HCT116 (cell line): ENCODE measurements at regions not wholly inside any gene's neighbourhood (a gene's known extent, or its start where the extent isn't known, plus 50 kb on each side); places are given as distances from the start of the nearest gene placed in this dataset.

Source experiments
- ATAC-seq: fragments of 200-7000 bp; cut with Tn5 transposase; 2 replicates; pipeline ENCODE4 v1.9.1; 2020; ENCODE audit warnings: mild to moderate bottlenecking, moderate library complexity
- BruUV-seq: library from RNA; stranded (reverse); fragments of 400-500 nt; replicated peaks from 2 replicates; lab custom pipeline; 2021; lab: Mats Ljungman, UMichigan
- CTCF ChIA-PET: fragments of 300-600 bp; sonication (Branson Sonifier 250); formaldehyde crosslinking; loops from one replicate; lab custom pipeline; 2021; ENCODE audit warnings: antibody characterized with exemption; lab: Charles Lee
- POLR2A ChIA-PET: fragments of 300-600, 350-600 bp; sonication (Branson Sonifier 250); formaldehyde crosslinking; loops from one replicate; lab custom pipeline; 2021; ENCODE audit warnings: antibody characterized with exemption; lab: Charles Lee
- RAD21 ChIA-PET, 2 experiments: fragments of 300-600 bp; sonication (Branson Sonifier 250); formaldehyde crosslinking; loops; one replicate each; lab custom pipeline; 2023; ENCODE audit warnings: low total read pairs in 2 of 2; ENCODE audit not compliant: uncharacterized antibody in 2 of 2, unreplicated experiment in 2 of 2, low non-redundant PET in 1 of 2; lab: Charles Lee
- DNase-seq: peaks from one replicate; pipeline ENCODE4 v3.0.0-alpha.2; 2010; ENCODE audit warnings: low read depth, low spot score
- H2AFZ ChIP-seq: fragments of 200-600 bp; shearing (Covaris generic), sonication (generic); 2 replicates; pipeline ENCODE4 v1.6.1; 2017; ENCODE audit warnings: low read depth, mixed run types, mixed read lengths, antibody characterized with exemption, low read length; ENCODE audit not compliant: poor library complexity, severe bottlenecking
- H3K27ac ChIP-seq: 2 replicates; pipeline ENCODE4 v1.5.1; 2012; ENCODE audit warnings: low read depth, low read length
- H3K27me3 ChIP-seq: fragments of 200-600 bp; sonication (generic); 2 replicates; pipeline ENCODE4 v1.6.1; 2016; ENCODE audit warnings: mixed run types, low read length, mixed read lengths; ENCODE audit not compliant: insufficient read depth
- H3K36me3 ChIP-seq, 2 experiments: fragments of 200-500 bp in 1 of 2; fragments of 200-600 bp in 1 of 2; sonication (Bioruptor generic) in 1 of 2; sonication (generic) in 1 of 2; 2 replicates each; pipeline versions ENCODE4 v1.5.1 to v1.6.1; 2014 to 2016; ENCODE audit warnings: low read length in 2 of 2, inconsistent platforms in 1 of 2, mixed read lengths in 1 of 2, mixed run types in 1 of 2; ENCODE audit not compliant: insufficient read depth in 2 of 2, control insufficient read depth in 1 of 2
- H3K4me1 ChIP-seq, 2 experiments: fragments of 200-600 bp in 1 of 2; sonication (generic) in 1 of 2; 2 replicates each; pipeline versions ENCODE4 v1.5.1 to v1.6.1; 2012 to 2017; ENCODE audit warnings: low read length in 2 of 2, inconsistent platforms in 1 of 2, mild to moderate bottlenecking in 1 of 2, mixed read lengths in 1 of 2, mixed run types in 1 of 2, moderate library complexity in 1 of 2; ENCODE audit not compliant: insufficient read depth in 2 of 2, control insufficient read depth in 1 of 2
- H3K4me2 ChIP-seq: fragments of 200-600 bp; sonication (generic); 2 replicates; pipeline ENCODE4 v1.6.1; 2017; ENCODE audit warnings: mixed run types, low read length, mixed read lengths
- H3K4me3 ChIP-seq, 2 experiments: fragments of 200-600 bp in 1 of 2; sonication (generic) in 1 of 2; replicated peaks in 1 of 2; 2 replicates each; pipeline ENCODE4 v1.5.1; 2011 to 2016; ENCODE audit warnings: low read length in 2 of 2, control low read depth in 1 of 2, low read depth in 1 of 2, mild to moderate bottlenecking in 1 of 2, mixed read lengths in 1 of 2, mixed run types in 1 of 2
- H3K79me2 ChIP-seq: fragments of 200-600 bp; sonication (generic); 2 replicates; pipeline ENCODE4 v1.6.1; 2017; ENCODE audit warnings: mild to moderate bottlenecking, mixed run types, low read length, moderate library complexity, mixed read lengths; ENCODE audit not compliant: insufficient read depth
- H3K9ac ChIP-seq: fragments of 200-600 bp; sonication (generic); 2 replicates; pipeline ENCODE4 v1.6.1; 2016; ENCODE audit warnings: low read length, mixed read lengths
- H3K9me2 ChIP-seq: fragments of 200-600 bp; sonication (generic), shearing (Covaris generic); 2 replicates; pipeline ENCODE4 v1.6.1; 2017; ENCODE audit warnings: mixed run types, mild to moderate bottlenecking, moderate library complexity; ENCODE audit not compliant: insufficient read depth
- H3K9me3 ChIP-seq, 2 experiments: fragments of 200-500 bp in 1 of 2; fragments of 200-600 bp in 1 of 2; sonication (Bioruptor generic) in 1 of 2; sonication (generic) in 1 of 2; 2 replicates each; pipeline ENCODE4 v1.6.1; 2014 to 2017; ENCODE audit warnings: low read length in 2 of 2, mixed read lengths in 2 of 2, inconsistent platforms in 1 of 2, low read depth in 1 of 2, mild to moderate bottlenecking in 1 of 2, mixed run types in 1 of 2, moderate library complexity in 1 of 2; ENCODE audit not compliant: control insufficient read depth in 1 of 2, insufficient read depth in 1 of 2
- H4K20me1 ChIP-seq: fragments of 200-600 bp; sonication (generic), shearing (Covaris generic); 2 replicates; pipeline ENCODE4 v1.6.1; 2017; ENCODE audit warnings: mixed run types, mild to moderate bottlenecking, moderate library complexity; ENCODE audit not compliant: insufficient read depth
- POLR2A ChIP-seq: IDR thresholded peaks from 2 replicates; pipeline ENCODE4 v1.7.0; 2011; ENCODE audit warnings: borderline replicate concordance; ENCODE audit not compliant: insufficient read depth, insufficient read length; ENCODE audit errors: extremely low read depth
- SIN3A ChIP-seq: IDR thresholded peaks from 2 replicates; pipeline ENCODE4 v1.6.1; 2012; ENCODE audit warnings: low read depth
- TCF7L2 ChIP-seq: IDR thresholded peaks from 2 replicates; pipeline ENCODE4 v1.7.0; 2011; ENCODE audit warnings: borderline replicate concordance, inconsistent platforms; ENCODE audit not compliant: insufficient read depth, insufficient read length; ENCODE audit errors: extremely low read depth
- intact Hi-C: fragments of 100-400 bp; cut with micrococcal nuclease; formaldehyde crosslinking; loops from 2 replicates; pipeline ENCODE4 v1.10.0; 2022
- TF ChIP-seq, protein P1 (sequence below): IDR thresholded peaks from 2 replicates; pipeline ENCODE4 v1.6.1; 2012; ENCODE audit warnings: low read depth

DNA sequence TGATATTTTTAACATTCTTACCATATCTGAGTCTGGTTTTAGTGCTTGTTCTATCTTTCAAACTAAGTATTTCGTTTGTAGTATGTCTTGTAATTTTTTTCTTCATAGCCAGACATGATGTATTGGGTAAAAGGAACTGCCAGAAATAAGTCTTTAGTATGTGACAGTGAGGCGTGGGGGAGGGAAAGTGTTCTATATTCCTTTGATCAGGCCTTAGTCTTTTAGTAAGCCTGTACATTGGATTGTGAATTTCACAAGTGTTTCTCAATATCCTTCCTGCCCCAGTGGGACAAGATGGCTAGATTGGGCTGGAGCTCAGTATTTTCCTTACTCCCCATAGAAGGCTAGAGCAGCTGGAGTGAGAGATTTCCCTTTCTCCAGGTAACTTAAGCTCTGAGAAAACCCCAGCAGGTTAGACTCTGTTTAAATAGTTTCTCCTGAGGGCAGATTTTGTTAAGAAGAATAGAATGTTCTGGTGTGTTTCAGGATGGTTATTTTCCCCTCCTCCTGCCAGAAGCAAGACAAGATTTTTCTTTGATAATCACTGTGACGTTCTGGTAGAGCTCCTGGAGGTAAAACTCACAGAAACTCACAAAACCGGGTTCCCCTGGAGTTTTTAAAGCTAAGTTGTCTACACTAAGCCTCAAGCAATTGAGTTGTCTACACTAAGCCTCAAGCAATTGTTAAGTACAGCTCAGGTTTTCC, 140.7 kb upstream of the ARPP21 start:
- no peaks in the 10 kb centered on the region for H3K79me2 ChIP-seq
- ChIA-PET CTCF (no interaction called here), RAD21 (no interaction called here), POLR2A (no interaction called here)
- BruUV-seq = no TSS peak
- no peak overlapping the region for H3K9ac ChIP-seq
- no peak overlapping the region for H2AFZ ChIP-seq
- no peak overlapping the region for H3K27ac ChIP-seq
- intact Hi-C loops = no loop called here
- no peaks in the 10 kb centered on the region for H3K36me3 ChIP-seq
- TF ChIP-seq, protein P1, sequence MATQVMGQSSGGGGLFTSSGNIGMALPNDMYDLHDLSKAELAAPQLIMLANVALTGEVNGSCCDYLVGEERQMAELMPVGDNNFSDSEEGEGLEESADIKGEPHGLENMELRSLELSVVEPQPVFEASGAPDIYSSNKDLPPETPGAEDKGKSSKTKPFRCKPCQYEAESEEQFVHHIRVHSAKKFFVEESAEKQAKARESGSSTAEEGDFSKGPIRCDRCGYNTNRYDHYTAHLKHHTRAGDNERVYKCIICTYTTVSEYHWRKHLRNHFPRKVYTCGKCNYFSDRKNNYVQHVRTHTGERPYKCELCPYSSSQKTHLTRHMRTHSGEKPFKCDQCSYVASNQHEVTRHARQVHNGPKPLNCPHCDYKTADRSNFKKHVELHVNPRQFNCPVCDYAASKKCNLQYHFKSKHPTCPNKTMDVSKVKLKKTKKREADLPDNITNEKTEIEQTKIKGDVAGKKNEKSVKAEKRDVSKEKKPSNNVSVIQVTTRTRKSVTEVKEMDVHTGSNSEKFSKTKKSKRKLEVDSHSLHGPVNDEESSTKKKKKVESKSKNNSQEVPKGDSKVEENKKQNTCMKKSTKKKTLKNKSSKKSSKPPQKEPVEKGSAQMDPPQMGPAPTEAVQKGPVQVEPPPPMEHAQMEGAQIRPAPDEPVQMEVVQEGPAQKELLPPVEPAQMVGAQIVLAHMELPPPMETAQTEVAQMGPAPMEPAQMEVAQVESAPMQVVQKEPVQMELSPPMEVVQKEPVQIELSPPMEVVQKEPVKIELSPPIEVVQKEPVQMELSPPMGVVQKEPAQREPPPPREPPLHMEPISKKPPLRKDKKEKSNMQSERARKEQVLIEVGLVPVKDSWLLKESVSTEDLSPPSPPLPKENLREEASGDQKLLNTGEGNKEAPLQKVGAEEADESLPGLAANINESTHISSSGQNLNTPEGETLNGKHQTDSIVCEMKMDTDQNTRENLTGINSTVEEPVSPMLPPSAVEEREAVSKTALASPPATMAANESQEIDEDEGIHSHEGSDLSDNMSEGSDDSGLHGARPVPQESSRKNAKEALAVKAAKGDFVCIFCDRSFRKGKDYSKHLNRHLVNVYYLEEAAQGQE = no peak
- TF ChIP-seq SIN3A = no peak
- TF ChIP-seq TCF7L2 = no peak
- TF ChIP-seq POLR2A = no peak
- no peak for DNase-seq
- H3K4me3 ChIP-seq = no peak overlapping the region
- H3K4me1 ChIP-seq = no peaks in the 10 kb centered on the region
- H3K9me3 ChIP-seq = peaks cover 10 to 16% of the 10 kb centered on the region in 2 experiments; a peak in 2 of 4 replicates
- ATAC-seq = no peak
- no peaks in the 10 kb centered on the region for H3K9me2 ChIP-seq
- H4K20me1 ChIP-seq = no peaks in the 10 kb centered on the region
- H3K4me2 ChIP-seq = no peak overlapping the region
- H3K27me3 ChIP-seq = no peaks in the 10 kb centered on the region
